Stomach (tissue), 8 donors: ENCODE measurements at regions not wholly inside any gene's neighbourhood (a gene's known extent, or its start where the extent isn't known, plus 50 kb on each side); places are given as distances from the start of the nearest gene placed in this dataset.
A peak's percentile ranks its signal among the peaks of the same experiment; 100 is the strongest.

Source experiments
- DNase-seq, 2 donors: peaks; one replicate each; pipeline versions ENCODE4 v3.0.0 to v3.0.0-alpha.2; 2013 to 2019
- H3K27ac ChIP-seq, 5 donors: fragments of 200-600 bp in 4 of 5; sonication (generic) in 4 of 5; one replicate each; pipeline ENCODE4 v1.5.1; 2013 to 2019; ENCODE audit warnings: mild to moderate bottlenecking in 1 of 5, moderate library complexity in 1 of 5
- H3K27me3 ChIP-seq, 3 donors: fragments of 200-600 bp; sonication (generic); one replicate each; pipeline ENCODE4 v1.5.1; 2017 to 2019; ENCODE audit warnings: mixed run types in 1 of 3
- H3K36me3 ChIP-seq, 4 donors: fragments of 200-600 bp; sonication (generic); 1 replicate in 3 of 4; 2 replicates in 1 of 4; pipeline ENCODE4 v1.5.1; 2016 to 2019
- H3K4me1 ChIP-seq, 4 donors: fragments of 200-600 bp; sonication (generic); one replicate each; pipeline ENCODE4 v1.5.1; 2016 to 2019
- H3K4me3 ChIP-seq, 4 donors: fragments of 200-600 bp; sonication (generic) in 3 of 4; one replicate each; pipeline ENCODE4 v1.5.1; 2016 to 2019; ENCODE audit warnings: mild to moderate bottlenecking in 1 of 4
- H3K9me3 ChIP-seq, 4 donors: fragments of 200-600 bp; sonication (generic); one replicate each; pipeline ENCODE4 v1.5.1; 2016 to 2019
- EP300 ChIP-seq: sonication (generic); formaldehyde crosslinking; IDR thresholded peaks from one replicate; pipeline ENCODE4 v1.6.1; 2017; ENCODE audit warnings: antibody characterized with exemption
- POLR2A ChIP-seq, 4 donors: fragments of 450-650 bp; IDR thresholded peaks; one replicate each; pipeline ENCODE4 v1.6.1; 2016; ENCODE audit warnings: antibody characterized with exemption in 4 of 4, control low read depth in 2 of 4, mild to moderate bottlenecking in 1 of 4, moderate library complexity in 1 of 4
- POLR2AphosphoS5 ChIP-seq, 3 donors: sonication (generic); formaldehyde crosslinking; IDR thresholded peaks; one replicate each; pipeline ENCODE4 v1.6.1; 2016; ENCODE audit warnings: antibody characterized with exemption in 3 of 3
- WGBS, 5 donors: extraction: QIAGEN DNeasy Blood & Tissue Kit in 3 of 5; methylation state at CpG; one replicate each; pipeline versions ENCODE4 v1.1.5 to v1.1.7; 2013 to 2018; 5-methylcytosine and 5-hydroxymethylcytosine counted together
- intact Hi-C: fragments of 100-400 bp; cut with DNase I; formaldehyde crosslinking; loops from one replicate; pipeline ENCODE4 v1.15.1; 2023; ENCODE audit warnings: low total_unique reads
- TF ChIP-seq, protein P1 (sequence below), 7 experiments: fragments of 450-650 bp in 4 of 7; fragments of 200-600 bp in 3 of 7; sonication (generic) in 3 of 7; IDR thresholded peaks; one replicate each; pipeline ENCODE4 v1.5.1; 2016 to 2019; ENCODE audit warnings: antibody characterized with exemption in 7 of 7, control low read depth in 2 of 7, mild to moderate bottlenecking in 1 of 7
- donor health status: healthy with polysubstance abuse.
- donor health status: Bipolar disorder and iron deficiency.
- donor health status: healthy.

DNA sequence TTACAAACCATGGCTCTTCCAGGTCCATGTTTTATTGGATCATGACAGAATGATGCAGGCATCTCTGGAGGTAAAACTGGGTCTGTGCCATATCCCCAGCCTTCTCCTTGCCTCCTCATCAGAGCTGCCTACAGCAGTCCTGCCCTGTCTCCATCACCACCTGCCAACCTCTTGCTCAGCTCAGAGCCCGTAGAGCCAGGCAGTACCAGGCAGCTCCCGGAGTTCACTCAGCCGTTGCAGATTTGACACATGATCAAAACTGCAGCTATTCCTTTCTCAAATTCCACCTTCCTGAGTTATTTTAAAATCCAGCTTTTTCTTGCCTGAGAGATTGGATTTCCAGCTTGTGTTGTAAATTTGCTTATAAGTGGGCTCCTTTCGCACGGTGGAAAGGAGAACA lies 218.2 kb upstream of the CELF4 start:
- Histone ChIP-seq H3K36me3 (no peaks in the 10 kb centered on the region), H3K27me3 (peaks cover 0 to 11% (median 0%) of the 10 kb centered on the region in 3 donors), H3K4me3 (no peak overlapping the region), H3K27ac (no peak overlapping the region), H3K9me3 (peaks cover 0 to 5% (median 2%) of the 10 kb centered on the region in 4 donors), H3K4me1 (no peaks in the 10 kb centered on the region)
- no peak for DNase-seq
- no peak for TF ChIP-seq POLR2A (IDR thresholded peaks at IDR 0.05)
- no peak for TF ChIP-seq POLR2AphosphoS5 (IDR thresholded peaks at IDR 0.05)
- TF ChIP-seq, protein P1, sequence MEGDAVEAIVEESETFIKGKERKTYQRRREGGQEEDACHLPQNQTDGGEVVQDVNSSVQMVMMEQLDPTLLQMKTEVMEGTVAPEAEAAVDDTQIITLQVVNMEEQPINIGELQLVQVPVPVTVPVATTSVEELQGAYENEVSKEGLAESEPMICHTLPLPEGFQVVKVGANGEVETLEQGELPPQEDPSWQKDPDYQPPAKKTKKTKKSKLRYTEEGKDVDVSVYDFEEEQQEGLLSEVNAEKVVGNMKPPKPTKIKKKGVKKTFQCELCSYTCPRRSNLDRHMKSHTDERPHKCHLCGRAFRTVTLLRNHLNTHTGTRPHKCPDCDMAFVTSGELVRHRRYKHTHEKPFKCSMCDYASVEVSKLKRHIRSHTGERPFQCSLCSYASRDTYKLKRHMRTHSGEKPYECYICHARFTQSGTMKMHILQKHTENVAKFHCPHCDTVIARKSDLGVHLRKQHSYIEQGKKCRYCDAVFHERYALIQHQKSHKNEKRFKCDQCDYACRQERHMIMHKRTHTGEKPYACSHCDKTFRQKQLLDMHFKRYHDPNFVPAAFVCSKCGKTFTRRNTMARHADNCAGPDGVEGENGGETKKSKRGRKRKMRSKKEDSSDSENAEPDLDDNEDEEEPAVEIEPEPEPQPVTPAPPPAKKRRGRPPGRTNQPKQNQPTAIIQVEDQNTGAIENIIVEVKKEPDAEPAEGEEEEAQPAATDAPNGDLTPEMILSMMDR (IDR thresholded peaks at IDR 0.05): no peak
- no peak for TF ChIP-seq EP300
- 54 to 76% (median 72%) methylated on average over 5 of the region's 5 CpGs for WGBS, 5 donors
- intact Hi-C loops: no loop called here

DNA sequence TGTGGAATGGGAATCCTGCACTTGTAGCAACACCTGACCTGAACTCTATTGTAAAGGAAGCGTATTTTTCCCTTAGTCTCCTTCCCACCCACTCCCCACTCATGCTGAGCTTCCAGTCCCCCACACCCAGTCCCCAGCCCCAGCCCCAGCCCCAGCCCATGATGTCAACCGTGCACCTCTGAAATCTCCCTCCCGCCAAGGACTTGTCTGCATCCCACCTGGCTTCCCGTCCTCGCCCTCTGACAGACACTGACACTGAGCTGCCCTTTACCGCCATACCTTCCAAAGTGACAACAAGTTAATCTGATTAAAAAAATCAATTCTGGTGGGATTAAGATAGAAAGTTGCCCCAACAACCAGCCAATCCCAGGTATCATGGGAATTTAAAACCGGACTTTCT lies 213.6 kb upstream of the CELF4 start:
- H3K27ac ChIP-seq: no peak overlapping the region
- intact Hi-C loops: no loop called here

DNA sequence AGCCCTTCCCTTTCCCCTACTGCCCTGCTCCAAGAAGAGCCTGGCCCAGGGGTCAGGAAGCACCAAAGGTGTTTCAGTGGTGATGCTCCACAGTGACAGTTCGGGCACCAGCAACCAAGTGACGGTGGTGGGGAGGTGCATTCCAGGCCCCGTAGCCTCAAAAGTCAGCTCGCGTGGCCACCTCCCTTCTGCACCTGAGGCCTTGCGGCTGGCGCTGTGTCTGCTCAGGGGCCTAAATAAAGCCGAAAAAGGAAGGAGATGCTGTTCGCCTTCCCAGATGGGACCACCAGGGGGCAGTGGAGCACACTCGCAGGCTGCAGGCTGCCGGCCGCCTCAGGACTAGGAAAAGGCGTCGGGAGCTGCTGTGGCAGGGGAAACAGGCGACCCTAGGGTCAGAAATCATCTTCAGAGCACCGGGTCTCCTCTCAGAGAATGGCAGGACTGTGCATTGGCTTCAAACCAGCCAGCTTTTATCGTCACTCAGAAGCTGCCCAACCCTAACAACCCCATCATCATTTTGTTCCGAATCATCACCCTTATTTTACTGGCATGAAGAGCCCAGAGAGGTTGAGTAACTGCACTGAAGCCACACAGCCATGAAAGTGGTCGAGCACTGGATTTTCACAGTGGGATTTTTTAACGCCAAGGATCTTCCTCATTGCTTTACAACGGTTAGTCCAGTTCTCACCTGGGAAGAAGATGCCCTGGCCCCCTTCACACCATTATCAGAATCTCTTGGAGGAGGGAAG lies 213.0 kb upstream of the CELF4 start:
- no peaks in the 10 kb centered on the region for H3K9me3 ChIP-seq
- no peaks in the 10 kb centered on the region for H3K36me3 ChIP-seq
- peaks cover 0 to 11% (median 0%) of the 10 kb centered on the region in 3 donors for H3K27me3 ChIP-seq
- no peak overlapping the region for H3K27ac ChIP-seq
- TF ChIP-seq EP300: no peak
- TF ChIP-seq, protein P1 (IDR thresholded peaks at IDR 0.05): peak in 4 of 7 experiments; percentile 16 to 44 (median 36)
- no peaks in the 10 kb centered on the region for H3K4me1 ChIP-seq
- H3K4me3 ChIP-seq: no peak overlapping the region
- DNase-seq: peak; percentile 46 to 88
- intact Hi-C loops: no loop called here
- WGBS, 5 donors: 24 to 34% (median 26%) methylated on average over 14 to 21 of the region's 21 CpGs

More for the DNA sequence above, 213.6 kb upstream of the CELF4 start:
- no peaks in the 10 kb centered on the region for H3K36me3 ChIP-seq
- no peak overlapping the region for H3K4me3 ChIP-seq
- no peaks in the 10 kb centered on the region for H3K9me3 ChIP-seq
- H3K4me1 ChIP-seq: no peaks in the 10 kb centered on the region
- peaks cover 0 to 11% (median 0%) of the 10 kb centered on the region in 3 donors for H3K27me3 ChIP-seq
- DNase-seq: no peak
- WGBS, 5 donors: 67 to 82% (median 71%) methylated on average over 7 of the region's 7 CpGs
- TF ChIP-seq POLR2AphosphoS5 (IDR thresholded peaks at IDR 0.05): no peak
- TF ChIP-seq, protein P1 (IDR thresholded peaks at IDR 0.05): no peak

DNA sequence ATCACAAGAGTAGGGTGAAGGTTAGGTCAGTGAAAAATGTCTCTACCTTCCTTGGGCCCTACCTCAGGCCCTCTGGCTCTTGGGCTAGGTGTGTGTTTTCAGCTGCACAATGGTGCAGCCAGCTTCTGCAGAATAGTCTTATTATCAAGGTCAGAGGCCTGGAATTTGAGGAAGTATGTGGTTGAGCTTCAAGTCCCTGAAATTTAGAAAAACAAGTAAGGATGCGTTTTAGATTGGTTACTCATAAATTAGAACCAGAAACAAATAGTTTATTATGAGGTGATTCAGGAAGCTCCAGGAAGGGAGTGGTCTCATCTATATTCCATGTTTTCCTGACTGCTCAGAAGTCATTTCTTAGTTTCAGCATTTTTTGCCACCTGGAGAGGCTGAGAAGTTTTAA lies 204.2 kb upstream of the CELF4 start:
- intact Hi-C loops: no loop called here
- Histone ChIP-seq H3K4me1 (no peaks in the 10 kb centered on the region), H3K36me3 (no peaks in the 10 kb centered on the region), H3K9me3 (peaks cover 0 to 7% (median 0%) of the 10 kb centered on the region in 4 donors), H3K27me3 (no peaks in the 10 kb centered on the region), H3K27ac (no peak overlapping the region), H3K4me3 (no peak overlapping the region)
- DNase-seq: no peak
- TF ChIP-seq POLR2A (IDR thresholded peaks at IDR 0.05): no peak
- TF ChIP-seq, protein P1 (IDR thresholded peaks at IDR 0.05): no peak
- no peak for TF ChIP-seq EP300
- no peak for TF ChIP-seq POLR2AphosphoS5 (IDR thresholded peaks at IDR 0.05)
- 44 to 84% (median 64%) methylated on average over 1 of the region's 1 CpG for WGBS, 5 donors
